ENCODE measurements at regions not wholly inside any gene's neighbourhood (a gene's known extent, or its start where the extent isn't known, plus 50 kb on each side); places are given as distances from the start of the nearest gene placed in this dataset.

DNA sequence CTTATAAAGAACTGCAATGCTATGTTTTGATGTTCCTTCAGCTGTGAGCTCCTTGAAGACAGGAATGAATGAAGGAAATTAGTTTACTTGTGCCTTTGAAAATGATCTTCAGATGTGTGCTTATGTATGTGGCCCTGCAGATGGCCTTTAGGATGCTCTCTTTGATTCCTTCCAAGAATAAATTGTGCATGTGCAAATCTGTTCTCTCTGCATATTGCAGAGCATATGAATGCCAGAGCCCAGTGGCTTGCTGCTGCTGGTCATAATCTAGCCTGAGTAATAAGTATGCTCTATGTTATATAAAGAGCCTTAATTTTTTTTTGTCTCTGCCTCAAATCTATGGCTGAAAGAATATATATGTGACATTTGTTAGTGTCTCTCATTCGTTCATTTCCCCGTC is 341.9 kb upstream of the NOVA1 start:
- Histone ChIP-seq H3K4me1 (ENCODE audit: low read depth) (no peaks in the 10 kb centered on the region), H3K36me3 (ENCODE audit: low read depth) (no peaks in the 10 kb centered on the region), H3K4me3 (no peak overlapping the region), H3K9me3 (no peaks in the 10 kb centered on the region)
- intact Hi-C loops (cut with DNase I, micrococcal nuclease) = no loop called here
- ATAC-seq (no peak), DNase-seq (no peak)
- TF ChIP-seq, protein P1, sequence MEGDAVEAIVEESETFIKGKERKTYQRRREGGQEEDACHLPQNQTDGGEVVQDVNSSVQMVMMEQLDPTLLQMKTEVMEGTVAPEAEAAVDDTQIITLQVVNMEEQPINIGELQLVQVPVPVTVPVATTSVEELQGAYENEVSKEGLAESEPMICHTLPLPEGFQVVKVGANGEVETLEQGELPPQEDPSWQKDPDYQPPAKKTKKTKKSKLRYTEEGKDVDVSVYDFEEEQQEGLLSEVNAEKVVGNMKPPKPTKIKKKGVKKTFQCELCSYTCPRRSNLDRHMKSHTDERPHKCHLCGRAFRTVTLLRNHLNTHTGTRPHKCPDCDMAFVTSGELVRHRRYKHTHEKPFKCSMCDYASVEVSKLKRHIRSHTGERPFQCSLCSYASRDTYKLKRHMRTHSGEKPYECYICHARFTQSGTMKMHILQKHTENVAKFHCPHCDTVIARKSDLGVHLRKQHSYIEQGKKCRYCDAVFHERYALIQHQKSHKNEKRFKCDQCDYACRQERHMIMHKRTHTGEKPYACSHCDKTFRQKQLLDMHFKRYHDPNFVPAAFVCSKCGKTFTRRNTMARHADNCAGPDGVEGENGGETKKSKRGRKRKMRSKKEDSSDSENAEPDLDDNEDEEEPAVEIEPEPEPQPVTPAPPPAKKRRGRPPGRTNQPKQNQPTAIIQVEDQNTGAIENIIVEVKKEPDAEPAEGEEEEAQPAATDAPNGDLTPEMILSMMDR (IDR thresholded peaks at IDR 0.05) = no peak

- ATAC-seq = no peak
- Histone ChIP-seq H3K4me3 (no peak overlapping the region), H3K9me3 (no peaks in the 10 kb centered on the region), H3K36me3 (ENCODE audit: low read depth) (no peaks in the 10 kb centered on the region), H3K4me1 (ENCODE audit: low read depth) (no peaks in the 10 kb centered on the region)
- DNase-seq = no peak
- TF ChIP-seq, protein P1 (IDR thresholded peaks at IDR 0.05) = no peak
- intact Hi-C loops (cut with DNase I, micrococcal nuclease) = no loop called here
Measured at GRCh38 chr14:26941521-26941920, 343.7 kb upstream of the NOVA1 start.

DNA sequence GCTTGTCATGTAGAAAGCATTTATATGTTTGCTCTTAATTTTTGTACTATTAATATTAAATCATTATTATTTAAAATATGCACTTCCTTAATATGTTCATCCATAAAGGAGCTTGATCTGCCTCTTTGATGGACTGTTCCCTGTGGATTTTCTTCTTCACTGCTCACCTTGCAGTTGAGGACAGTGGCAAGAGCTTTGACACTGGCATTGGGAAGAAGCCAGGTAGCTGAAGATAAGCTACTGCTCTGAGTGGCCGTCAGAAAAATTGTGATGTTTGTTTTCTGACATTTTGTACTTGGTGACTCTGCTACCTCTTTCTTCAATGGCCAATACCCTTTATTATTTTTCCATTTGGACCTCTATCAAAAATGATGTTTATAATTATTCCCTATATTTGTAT is 349.4 kb upstream of the NOVA1 start:
- H3K36me3 ChIP-seq (ENCODE audit: low read depth) = no peaks in the 10 kb centered on the region
- H3K9me3 ChIP-seq = no peaks in the 10 kb centered on the region
- H3K4me3 ChIP-seq = no peak overlapping the region
- no peak for ATAC-seq
- H3K4me1 ChIP-seq (ENCODE audit: low read depth) = no peaks in the 10 kb centered on the region
- no peak for DNase-seq
- intact Hi-C loops (cut with DNase I, micrococcal nuclease) = no loop called here
- TF ChIP-seq, protein P1 (IDR thresholded peaks at IDR 0.05) = no peak

- DNase-seq (no peak), ATAC-seq (no peak)
- TF ChIP-seq, protein P1 (IDR thresholded peaks at IDR 0.05) = no peak
- Histone ChIP-seq H3K4me1 (ENCODE audit: low read depth) (no peaks in the 10 kb centered on the region), H3K36me3 (ENCODE audit: low read depth) (no peaks in the 10 kb centered on the region), H3K9me3 (no peaks in the 10 kb centered on the region), H3K4me3 (no peak overlapping the region)
- intact Hi-C loops (cut with DNase I, micrococcal nuclease) = no loop called here
Measured at GRCh38 chr14:26959437-26959836, 361.6 kb upstream of the NOVA1 start.

DNA sequence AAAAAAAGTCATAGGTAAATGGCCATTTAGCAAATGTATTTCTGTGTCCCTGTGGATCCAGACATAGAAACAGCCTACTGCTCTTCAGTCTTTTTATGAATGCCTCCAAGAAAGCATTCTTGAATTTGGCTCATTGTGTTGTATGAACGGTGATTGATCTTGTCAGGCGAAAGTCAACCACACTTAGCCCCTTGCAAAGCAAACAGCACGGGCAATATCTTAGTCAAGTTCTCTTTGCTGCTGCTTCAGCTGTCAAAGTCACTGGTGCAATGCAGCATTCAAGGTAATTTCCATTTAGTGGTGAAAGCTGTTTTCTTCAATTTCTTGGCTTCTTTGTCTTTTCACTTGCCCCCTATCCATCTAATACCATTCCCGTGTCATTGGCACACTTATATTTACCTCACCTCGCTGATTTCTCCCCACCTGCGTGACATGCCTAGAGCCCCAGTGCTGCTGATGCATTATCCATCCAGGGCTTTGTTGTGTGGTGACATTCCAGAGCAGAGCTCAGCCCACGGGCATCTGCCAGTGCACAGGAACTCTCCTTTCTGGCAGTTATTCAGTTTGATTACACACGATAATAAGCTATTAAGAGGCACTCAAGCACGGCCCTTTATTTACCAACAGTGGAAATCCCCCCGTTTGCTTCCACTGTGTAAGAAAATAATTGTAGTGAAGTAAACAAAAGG is 362.3 kb upstream of the NOVA1 start:
- TF ChIP-seq, protein P1 (IDR thresholded peaks at IDR 0.05) = no peak
- H3K4me3 ChIP-seq = no peak overlapping the region
- intact Hi-C loops (cut with DNase I, micrococcal nuclease) = no loop called here
- no peak for DNase-seq
- H3K36me3 ChIP-seq (ENCODE audit: low read depth) = no peaks in the 10 kb centered on the region
- no peak for ATAC-seq
- no peaks in the 10 kb centered on the region for H3K4me1 ChIP-seq (ENCODE audit: low read depth)
- H3K9me3 ChIP-seq = no peaks in the 10 kb centered on the region

DNA sequence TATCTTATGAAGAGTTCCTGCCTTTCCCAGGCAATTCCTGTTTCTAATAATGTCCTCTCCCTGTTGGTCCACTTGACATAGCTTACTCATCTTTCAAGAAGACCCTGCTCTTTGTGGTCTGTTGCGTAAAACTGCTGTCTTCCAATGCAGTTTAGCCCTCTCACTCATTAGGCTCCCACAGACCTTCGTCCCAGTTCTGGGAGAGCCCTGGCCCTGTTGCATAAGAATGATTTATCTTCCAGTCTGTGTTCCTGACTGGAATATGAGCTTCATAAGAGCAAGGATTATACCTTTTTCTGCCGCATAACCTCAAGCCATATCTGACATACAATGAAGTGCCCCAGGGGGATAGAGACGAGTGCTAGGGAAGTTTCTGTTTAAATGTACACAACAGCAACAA is 365.9 kb upstream of the NOVA1 start:
- no peaks in the 10 kb centered on the region for H3K4me1 ChIP-seq (ENCODE audit: low read depth)
- ATAC-seq (no peak), DNase-seq (no peak)
- H3K4me3 ChIP-seq = no peak overlapping the region
- no peaks in the 10 kb centered on the region for H3K36me3 ChIP-seq (ENCODE audit: low read depth)
- no peaks in the 10 kb centered on the region for H3K9me3 ChIP-seq
- intact Hi-C loops (cut with DNase I, micrococcal nuclease) = no loop called here
- TF ChIP-seq, protein P1 (IDR thresholded peaks at IDR 0.05) = no peak
